ENCODE measurements at regions not wholly inside any gene's neighbourhood (a gene's known extent, or its start where the extent isn't known, plus 50 kb on each side); places are given as distances from the start of the nearest gene placed in this dataset.

- DNase-seq, result no peak
Measured at GRCh38 chr14:100439781-100440180, 116.6 kb downstream of the SLC25A47 start.

DNA sequence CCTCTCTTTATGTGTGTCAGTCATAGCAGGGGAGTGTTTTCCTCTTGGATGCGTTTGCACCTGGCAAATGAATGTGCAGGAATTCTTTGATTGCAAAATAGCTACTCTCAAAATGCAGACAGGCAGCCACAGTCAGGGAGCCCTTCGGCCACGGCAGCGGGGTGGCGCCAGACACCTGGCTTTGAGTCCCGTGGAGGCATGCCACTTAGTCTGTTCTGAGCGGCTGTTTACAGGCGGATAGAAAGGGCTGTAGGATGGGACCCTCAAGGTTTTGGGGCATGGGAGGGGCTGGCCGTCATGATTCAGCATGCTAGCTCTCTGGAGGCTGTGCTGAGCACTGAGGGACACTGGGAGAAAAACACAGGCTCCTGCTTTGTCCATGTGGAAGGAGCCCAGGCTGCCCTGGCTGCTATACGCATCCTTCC is 117.1 kb downstream of the SLC25A47 start:
- peak; percentile 74 for DNase-seq

DNA sequence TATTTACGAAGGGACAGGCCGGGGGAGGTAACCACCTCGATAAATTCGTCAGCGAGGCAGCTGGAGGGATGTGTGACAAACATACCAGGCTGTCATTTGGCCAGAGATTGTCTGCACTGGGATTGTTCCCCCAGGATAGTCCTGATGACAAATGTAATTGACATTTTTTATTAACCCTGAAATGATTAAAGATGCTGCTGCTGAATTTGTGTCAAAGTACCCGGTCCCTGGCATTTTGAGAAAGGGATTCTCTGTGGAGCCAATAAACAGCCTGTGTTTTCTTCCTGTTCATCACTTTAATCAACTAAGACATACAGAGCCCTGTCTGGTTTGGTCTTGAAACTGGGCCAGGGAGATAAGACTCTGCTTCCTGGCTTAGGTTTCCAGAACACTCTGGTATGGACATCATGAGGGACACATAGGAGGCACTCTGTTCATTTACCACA is 117.6 kb downstream of the SLC25A47 start:
- no peak for DNase-seq

GRCh38 chr14:100441271-100441947 is 118.3 kb downstream of the SLC25A47 start:
- no peak for DNase-seq

DNA sequence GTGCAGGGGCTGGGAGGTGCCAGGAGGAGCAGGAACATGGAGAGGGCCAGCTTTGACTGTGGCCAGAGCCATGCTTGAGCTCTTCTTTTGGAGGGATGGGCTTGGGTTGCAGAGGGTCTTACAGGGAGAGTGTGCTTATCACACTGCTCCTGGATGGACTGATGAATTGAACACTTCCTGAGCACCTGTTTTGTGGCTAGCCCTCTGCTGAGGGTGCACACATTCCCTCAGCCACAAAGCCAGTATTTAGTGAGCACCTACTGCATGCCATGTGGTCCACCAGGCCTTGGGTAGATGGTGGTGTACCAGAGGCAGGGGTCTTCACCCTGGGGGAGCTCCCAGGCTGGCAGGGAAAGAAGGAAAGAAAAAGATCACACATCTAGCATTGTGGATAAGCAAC is 118.9 kb downstream of the SLC25A47 start:
- DNase-seq, result no peak

DNA sequence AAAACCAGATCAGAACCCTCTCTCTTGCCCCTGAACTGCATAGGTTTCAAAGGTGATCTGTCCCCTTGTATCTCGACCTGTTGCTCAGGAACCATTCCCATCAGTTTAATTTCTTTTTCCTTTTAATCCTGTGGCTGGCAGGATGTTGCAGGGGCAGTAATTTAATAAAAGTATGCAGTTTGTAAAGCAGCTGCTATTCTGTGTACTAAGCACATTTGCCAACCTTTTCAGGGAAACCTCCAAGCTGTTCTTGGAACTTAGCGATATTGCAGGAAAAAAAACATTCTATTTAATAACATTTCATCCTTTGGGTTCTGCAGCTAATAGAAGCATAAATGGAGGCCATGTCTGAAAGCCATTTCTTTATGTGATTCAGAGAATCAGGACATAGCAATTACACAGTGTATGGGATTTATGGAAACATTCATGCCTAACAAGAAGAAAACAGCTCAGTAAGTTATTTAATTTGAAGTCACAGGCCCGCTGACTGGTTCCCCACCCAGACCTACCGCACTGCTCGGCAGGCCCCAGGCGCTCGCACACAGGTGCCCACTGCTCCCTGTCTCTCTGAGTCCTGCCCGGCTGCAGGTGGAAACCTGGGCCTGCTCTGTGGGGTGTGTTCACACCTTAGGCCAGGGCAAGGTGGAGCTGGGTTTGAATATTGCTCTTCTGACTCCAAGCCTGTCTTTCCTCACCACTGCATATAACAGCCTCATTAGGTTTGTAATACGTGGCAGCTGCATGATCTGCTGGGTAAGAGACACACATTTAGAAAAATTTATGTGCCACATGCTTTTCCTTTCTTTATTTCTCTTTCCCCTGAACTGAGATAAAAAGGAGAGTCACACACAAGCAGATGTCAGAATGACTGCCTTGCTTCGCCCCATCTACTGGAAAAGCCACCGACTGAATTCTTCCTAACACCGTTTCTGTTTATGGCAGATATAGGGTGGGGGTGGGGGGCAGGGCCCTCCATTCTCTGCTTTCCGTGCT is 119.7 kb downstream of the SLC25A47 start:
- DNase-seq, result no peak

GRCh38 chr14:100443603-100444002 is 120.5 kb downstream of the SLC25A47 start:
- DNase-seq, result no peak

- no peak for DNase-seq
Measured at GRCh38 chr14:100445436-100446088, 122.4 kb downstream of the SLC25A47 start.

- DNase-seq, result no peak
Measured at GRCh38 chr14:100446572-100446971, 123.4 kb downstream of the SLC25A47 start.

- DNase-seq, result no peak
Measured at GRCh38 chr14:100448376-100448775, 125.2 kb downstream of the SLC25A47 start.

DNA sequence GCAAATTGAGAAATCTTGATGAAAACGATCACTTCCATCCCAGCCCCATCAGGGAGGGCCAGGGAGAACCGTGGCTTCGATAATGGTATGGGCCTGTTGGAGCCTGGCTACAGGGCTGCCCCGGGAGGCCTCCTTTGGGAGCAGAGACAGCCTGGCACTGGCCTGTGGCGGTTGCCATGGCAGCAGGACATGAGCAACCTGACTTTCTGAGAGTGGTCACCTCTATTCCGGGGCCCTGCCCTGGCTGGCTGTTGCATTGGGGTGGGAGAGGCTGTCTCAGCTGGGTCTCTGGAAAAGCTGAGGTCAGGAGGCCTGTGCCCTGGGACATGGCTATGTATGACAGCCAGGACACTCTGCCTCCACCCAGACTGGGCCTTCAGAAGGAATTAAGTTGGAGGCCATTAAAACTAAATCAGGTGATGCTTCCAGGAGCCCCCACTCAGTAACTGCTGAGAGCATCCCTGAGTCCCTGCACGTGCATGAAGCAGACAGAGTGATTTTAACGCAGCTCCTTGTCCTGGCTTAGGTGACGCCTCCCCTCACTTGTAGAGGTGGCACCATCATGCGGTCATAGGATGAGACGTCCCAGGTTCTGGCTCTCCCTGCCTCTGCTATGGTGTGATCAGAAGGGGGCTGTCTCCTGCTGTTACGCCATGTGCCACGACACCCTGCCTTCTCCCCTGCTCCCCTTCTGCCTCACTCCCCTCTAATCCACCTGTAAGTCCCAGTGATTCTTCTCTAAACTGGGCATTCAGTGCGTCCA is 126.3 kb downstream of the SLC25A47 start:
- no peak for DNase-seq

GRCh38 chr14:100450049-100450448 is 126.9 kb downstream of the SLC25A47 start:
- no peak for DNase-seq

DNA sequence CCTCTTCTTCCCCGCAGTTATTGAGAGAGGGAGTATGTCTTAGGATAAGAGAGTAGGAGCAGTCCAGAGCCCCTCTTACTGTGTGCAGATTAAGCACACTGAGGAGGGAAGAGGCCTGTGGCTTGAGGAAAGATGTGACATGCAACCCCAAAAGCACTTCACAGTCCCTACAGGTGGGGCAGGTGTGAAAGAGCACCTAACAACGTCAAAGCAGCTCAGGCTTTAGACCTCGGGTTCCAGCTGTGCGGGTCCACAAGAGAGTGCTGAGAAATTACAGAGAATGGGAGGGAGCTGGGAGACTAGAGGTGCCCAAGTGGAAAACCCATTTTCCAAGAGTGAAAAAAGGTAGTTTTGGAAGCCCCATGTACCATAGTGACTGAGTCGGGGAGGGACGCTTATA is 127.6 kb downstream of the SLC25A47 start:
- DNase-seq, result no peak

- no peak for DNase-seq
Measured at GRCh38 chr14:100451264-100451663, 128.1 kb downstream of the SLC25A47 start.

DNA sequence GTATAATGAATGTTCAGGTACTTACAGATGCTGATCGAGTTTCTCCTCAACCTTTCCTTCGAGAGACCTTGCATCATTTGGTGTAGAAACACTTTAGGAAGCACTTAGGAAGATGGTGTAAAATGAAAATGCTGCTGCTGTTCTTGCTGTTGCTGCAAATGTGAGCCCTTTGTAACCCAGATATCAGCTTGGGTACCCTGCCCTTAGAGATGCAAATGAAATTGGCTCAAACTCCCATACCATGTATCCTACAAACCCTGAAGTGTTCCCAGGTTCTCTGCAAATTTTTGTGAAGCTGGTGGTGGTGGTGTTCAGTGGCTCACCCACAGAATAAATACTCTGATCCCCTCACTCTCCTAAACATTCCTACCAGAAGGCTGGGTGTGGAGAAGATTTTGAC is 130.8 kb downstream of the SLC25A47 start:
- DNase-seq, result no peak

DNA sequence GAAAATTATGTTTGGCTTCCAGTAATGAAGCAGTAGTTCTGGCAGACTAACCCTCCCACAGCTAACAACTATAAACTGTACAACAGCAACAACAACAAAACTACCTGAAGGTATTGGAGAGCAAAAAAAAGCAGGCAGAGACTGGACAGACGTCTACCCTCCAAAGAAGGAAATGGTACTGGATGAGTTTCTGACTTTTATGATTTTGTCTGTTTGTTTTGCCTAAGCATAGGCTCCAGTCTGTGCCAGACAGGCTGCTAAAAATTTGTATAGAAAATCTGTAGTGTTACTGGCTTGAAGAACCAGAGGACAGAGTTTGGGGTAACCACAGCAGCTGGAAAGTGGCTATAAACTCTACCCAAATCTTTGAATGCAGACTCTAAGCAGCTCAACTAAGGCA is 131.3 kb downstream of the SLC25A47 start:
- no peak for DNase-seq

GRCh38 chr14:100463937-100464336 is 123.3 kb downstream of the BEGAIN start:
- DNase-seq, result no peak

GRCh38 chr14:100466111-100466856 is 120.9 kb downstream of the BEGAIN start:
- no peak for DNase-seq

GRCh38 chr14:100467046-100467750 is 120.0 kb downstream of the BEGAIN start:
- DNase-seq, result no peak

- DNase-seq, result no peak
Measured at GRCh38 chr14:100467939-100468338, 119.3 kb downstream of the BEGAIN start.

- no peak for DNase-seq
Measured at GRCh38 chr14:100468557-100468956, 118.7 kb downstream of the BEGAIN start.
